ENCODE measurements at regions not wholly inside any gene's neighbourhood (a gene's known extent, or its start where the extent isn't known, plus 50 kb on each side); places are given as distances from the start of the nearest gene placed in this dataset.

DNA sequence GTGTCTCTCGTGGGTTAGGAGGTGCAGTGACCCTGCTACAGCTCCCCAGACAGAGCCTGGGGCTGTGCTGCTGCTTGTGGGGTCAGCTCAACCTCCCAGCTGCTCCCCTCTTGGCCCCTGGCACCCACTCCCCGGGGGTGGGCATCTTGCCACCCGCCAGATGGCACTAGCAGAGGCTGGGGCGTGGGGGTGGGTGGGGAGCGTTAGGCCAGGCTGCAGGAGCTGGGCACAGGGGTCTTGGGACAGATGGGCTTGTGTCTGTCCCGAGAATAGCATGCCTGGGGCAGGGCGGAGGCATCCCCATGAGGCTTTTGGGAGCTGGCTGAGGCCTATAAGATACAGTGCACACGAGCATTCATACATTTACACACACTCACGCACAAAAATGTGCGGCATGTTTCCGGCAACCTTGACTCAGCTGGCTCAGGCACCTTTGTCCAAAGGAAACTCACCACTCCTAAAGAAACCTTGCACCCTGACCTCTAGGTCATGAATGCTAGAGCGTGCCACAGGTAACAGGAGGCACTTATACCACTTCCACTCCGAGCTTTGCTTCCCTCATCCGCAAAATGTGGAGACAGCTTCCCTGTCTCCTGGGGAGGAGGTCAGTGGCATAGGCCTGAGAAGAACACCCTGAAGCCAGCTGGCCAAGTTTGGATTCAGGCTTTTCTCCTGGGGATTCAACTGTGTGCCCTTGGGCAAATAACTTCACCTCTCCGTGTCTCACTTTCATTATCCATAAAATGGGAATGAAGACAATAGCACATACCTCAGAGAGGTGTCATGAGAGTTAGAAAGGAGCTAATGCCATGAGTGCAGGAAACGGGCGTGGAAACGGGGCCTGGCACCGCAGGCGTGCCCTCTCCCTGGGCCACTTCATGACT, 78.9 kb upstream of the LHX1 start:
- DNase-seq (ENCODE audit: extremely low spot score, insufficient read length, low read depth) (no peak), FAIRE-seq (no peak)

DNA sequence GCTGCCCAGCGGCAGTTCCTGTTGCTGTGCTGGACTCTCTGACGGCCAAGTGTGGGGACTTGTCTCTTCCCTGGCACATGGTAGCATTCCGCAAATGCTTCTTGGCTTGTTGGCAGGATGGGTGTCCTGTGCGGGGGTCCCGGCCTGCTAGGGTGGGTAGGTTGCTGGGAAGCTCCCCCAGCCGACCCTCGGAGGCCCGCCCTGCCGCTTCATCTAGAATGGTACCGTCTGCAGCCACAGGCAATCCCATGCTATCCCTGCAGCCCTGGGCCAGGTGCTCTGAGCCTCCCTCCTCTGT, 78.3 kb upstream of the LHX1 start:
- FAIRE-seq (no peak), DNase-seq (ENCODE audit: extremely low spot score, insufficient read length, low read depth) (no peak)

DNA sequence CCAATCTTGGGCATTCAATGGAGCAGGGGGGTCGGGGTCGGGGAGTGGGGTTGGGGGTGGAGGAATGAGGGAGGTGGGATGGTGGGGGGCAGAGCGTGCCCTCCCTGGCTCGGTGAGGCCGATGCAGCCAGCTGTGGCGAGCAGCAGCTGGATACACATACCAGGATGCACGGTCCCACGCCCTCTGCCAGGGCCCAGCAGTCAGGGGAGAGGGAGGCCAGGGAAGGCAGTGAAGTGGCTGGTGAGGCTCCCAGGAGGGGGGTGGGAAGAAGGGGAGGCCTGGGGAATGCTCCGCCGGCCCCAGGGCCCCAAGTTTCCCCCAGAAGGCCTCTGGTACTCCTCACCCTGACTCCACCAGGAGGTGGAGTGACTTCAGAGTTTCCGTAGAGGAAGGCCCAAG, 77.6 kb upstream of the LHX1 start:
- no peak for DNase-seq (ENCODE audit: extremely low spot score, insufficient read length, low read depth)
- no peak for FAIRE-seq

DNA sequence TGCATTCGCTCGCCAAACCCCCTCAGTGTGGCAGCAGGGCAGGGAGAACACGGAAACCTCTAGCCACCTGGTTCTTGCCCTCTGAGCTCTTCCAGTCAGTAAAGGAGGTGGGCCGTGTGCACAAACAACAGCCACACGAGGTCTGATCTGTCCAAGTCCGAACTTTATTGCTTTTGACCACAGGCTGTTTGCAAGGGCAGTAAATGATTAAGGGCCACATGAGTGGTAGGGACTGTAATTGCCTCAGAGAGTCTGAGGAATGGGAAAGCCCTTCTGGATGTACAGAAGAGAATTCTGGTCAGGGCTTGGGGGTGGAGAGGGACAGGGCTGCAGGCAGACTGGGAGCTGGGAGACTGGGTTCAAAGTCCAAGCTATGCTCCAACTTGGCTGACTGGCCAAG, 75.7 kb upstream of the LHX1 start:
- FAIRE-seq (no peak), DNase-seq (ENCODE audit: extremely low spot score, insufficient read length, low read depth) (no peak)

DNA sequence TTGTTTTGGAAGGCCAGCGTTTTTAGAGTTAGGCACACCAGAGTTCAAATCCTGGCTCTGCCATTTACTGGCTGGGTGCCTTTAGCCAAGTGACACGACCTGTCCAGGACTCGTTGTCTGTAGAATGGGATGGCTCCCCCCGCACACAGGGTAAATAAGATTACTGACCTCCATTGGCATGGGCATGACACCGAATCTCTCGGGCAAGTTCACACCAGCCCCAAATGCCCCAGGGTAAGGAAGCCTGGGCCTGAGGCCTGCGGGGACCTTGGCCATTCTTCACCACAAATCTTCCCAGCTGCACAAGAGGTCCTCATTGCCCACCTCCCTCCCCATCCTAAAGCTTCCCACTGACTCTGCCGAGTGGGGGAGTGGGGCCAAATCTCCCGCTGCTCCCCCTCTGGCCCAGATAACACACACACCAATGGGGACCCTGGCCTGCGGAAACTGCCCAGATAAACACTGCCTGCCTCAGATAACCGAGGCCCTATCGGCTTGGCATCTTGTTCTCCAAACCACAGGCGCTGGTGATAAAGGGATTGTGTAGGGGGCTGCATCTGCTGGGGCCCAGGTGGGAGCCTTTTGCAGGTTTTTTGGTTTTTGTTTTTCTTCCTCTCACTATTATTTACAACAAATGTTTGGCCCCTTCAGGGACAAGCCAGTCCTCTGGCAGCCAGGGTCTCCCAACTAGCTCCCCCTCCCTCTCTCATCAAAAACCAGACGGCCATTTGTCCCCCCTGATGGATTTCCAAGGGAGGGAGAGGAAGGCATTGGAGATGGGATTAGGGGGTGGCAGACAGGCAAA, 75.0 kb upstream of the LHX1 start:
- DNase-seq (ENCODE audit: extremely low spot score, insufficient read length, low read depth) (no peak), FAIRE-seq (no peak)

DNA sequence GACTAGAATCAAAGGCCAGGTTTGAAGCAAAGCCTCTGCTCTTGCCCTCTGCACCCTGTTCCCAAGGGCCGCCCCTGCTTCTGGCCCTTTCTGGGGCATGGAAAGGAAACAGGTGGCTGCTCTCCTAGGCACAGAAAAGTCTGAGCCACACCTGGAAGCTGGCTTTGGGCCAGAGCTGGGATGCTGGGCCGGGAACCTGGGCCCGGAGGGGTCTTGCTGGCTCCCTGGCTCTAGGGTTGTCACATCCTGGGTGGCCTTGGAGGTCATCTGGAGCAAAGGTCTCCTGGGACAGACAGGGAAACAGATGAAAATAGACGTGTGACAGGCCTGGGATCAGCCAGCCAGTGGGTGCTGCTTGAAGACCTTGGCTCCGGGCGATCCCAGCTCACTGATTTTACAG, 74.1 kb upstream of the LHX1 start:
- DNase-seq (ENCODE audit: extremely low spot score, insufficient read length, low read depth), result no peak
- no peak for FAIRE-seq

DNA sequence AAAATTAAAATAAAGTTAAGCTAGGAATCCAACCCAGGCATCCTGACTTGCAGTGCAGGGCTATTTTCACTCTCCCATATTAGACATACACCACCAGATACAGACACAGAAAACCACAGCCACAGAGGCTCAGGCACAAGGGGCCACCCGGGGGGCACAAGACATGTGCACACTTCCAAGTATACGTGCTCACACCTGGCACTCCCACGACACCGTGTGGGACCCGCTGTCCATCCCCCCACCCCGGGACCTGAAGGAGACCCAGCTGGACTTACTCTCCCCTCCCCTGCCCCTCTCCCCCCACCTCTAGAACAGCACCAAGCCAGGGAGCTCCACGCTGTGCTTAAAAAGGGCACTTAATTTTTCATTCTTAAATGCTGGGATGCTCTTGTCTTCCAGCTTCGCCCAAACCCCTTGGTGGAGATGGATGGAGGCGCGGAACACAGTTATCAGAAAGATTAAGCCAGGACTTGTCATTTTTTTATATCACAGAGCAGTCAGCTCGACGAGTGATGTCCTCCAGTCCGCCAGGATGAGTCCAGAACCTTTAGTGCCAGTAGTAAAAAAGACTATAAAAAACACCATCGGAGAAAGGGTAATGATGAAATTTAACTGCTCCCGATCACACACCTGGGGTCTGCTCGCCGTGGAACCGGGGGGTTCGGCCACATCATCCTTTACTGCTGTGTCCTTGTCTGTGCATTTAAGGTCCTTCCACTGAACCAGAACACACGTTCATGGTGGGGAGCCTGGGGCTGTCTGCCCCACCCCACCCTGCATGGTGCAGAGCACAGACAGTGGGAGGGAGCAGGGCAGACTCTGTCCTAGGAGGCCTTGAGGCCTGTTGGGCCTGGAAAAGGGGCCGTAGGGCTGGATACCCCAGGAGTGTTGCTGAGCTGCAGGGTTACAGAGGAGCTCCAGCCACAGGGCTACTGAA, 73.3 kb upstream of the LHX1 start:
- no peak for FAIRE-seq
- no peak for DNase-seq (ENCODE audit: extremely low spot score, insufficient read length, low read depth)

DNA sequence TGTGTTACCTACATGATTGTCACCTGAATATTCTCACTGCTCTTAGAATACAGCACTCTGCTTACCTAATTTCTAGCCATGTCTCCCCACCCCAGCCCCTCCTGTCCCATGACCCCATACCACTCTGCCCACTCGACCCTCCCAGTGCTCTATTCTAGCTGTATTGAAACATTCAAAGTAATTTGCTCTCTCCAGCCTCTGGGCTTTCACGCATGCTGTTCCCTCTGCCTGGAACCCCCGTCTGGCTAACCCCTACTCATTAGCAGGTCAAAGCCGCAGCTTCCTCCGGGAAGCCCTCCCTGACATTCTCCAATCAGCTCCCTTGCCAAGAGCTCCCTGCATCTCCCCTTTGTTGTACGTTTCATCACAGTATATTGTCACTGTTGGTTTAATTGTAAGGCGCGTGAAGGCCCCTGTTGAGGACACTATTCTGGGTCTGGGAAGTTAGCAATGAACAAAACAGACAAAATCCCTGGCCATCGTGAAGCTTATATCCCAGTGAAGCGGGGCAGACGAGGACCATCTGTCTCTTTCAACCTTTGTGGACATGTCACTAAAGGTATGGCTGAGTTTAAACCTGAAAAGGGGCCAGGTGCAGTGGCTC, 72.3 kb upstream of the LHX1 start:
- FAIRE-seq (no peak), DNase-seq (ENCODE audit: extremely low spot score, insufficient read length, low read depth) (no peak)

DNA sequence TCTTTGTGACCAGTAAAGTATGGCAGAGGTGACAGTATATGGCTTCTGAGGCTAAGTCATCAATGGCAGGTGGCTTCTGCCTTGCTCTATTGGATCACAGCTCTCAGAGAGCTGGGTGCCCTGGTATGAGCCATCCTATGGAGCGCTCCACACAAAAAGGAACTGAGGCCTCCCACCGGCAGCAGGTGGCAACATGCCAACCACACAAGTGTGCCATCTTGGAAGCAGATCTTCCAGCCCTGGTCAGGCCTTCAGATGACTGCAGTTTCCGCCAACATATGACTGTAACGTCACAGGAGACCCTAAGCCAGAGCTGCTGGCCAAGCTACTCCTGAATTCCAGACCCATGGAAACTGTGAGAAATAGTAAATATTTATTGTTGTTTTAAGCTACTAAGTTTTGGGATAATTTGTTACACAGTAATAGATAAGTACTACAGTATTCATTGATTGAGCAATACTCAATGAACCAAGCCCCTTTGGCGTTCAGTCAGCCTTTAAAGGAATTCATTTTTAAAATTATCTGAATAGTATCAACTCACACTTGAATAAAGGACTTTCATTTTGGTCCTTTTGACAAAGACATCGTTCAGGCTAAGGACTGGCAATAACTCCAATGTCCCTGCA, 69.4 kb upstream of the LHX1 start:
- FAIRE-seq, result no peak

DNA sequence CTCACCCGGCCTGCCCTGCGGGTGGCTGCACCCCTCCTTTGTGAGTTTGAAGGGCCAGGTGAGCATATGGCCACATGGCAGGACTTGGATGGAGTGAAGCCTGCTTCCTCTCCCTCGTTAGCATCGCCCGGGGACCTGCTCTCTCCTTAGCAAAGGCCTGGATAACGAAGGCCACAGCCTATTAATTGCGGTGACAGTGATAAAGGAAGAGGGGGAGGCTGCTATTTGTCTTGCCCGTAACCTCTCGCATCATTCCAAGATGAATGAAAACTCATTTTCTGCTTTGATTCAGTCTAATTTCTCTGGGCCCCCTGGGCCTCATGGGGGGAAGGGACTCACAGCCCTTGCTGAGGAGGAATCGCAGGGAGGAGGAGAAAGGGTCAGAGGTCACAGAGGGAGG, 68.5 kb upstream of the LHX1 start:
- DNase-seq (ENCODE audit: extremely low spot score, insufficient read length, low read depth) (no peak), FAIRE-seq (no peak)

More for the DNA sequence above, 69.4 kb upstream of the LHX1 start:
- no peak for DNase-seq (ENCODE audit: extremely low spot score, insufficient read length, low read depth)

DNA sequence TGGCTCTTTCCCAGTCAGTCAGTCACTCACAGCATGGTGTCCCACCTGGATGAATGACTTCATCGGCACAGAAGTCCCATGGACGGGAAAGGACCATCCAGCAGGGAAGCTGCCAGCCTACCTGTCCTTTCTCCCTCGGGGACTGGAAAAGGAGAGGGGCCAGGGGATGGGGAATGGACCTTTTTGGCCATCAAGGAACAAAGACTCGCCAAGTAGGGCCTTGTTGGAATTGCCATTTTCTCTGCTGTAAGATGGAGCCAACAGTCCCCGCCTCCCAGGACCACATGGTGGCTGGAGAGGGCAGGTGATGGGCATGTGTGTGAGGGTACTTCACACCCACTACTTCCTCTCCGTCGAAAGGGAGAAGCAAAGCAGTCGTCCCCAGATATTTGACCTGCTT, 67.8 kb upstream of the LHX1 start:
- DNase-seq (ENCODE audit: extremely low spot score, insufficient read length, low read depth), result no peak
- FAIRE-seq, result no peak

DNA sequence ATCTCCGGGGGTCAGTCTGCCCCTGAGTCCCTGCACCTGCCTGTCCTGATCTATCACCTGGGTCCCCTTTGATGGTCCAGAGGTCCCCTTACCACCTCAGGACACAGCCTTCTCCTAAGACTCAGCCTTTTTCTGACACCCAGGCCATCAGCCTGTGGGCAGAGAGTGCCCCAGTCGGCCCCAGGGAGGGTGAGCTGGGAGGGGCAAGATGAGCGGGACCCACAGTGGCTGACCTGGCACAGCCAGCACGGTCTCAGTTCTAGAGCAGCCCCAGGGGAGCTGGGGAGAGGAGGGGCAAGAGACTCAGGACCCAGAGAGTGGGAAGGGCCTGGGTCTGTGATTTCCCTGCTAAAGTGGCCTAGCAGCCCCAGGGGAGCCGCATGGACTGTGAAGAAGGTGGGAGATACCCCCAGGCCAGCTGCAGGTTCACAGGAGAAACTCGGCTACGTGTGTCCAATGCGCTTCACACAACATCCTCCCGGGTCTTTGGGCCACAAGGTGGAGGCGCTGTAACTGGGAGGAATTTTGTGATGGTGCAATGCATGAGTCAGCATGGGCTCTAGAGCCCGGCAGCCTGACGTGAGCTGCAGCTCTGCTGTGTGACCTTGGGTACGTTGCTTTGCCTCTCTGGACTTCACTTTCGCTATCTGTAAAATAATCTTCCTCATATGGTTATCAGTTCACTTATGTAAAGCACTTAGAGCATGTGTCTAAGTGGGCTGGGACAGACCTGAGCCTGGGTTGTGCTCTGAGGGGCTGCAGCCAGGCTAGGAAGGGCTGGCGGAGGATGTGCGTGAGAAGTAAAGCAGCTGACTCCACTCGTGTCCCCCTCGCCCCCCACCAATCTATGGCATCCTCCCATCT, 67.2 kb upstream of the LHX1 start:
- DNase-seq (ENCODE audit: extremely low spot score, insufficient read length, low read depth), result no peak
- no peak for FAIRE-seq

DNA sequence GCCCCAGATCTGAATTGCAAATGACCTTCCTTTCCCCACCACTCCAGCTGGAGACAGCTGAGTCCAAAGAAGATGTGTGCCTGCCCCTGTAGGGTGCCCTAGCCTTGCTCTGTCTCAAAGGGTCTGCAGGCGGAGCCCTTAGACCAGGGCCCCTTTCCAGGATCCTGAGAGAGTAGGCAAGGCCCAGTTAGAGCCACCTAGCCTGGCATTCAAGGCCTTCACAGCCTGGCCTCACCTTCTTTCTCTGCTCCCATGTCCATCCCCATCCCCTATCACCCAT, 66.6 kb upstream of the LHX1 start:
- FAIRE-seq (no peak), DNase-seq (ENCODE audit: extremely low spot score, insufficient read length, low read depth) (no peak)

DNA sequence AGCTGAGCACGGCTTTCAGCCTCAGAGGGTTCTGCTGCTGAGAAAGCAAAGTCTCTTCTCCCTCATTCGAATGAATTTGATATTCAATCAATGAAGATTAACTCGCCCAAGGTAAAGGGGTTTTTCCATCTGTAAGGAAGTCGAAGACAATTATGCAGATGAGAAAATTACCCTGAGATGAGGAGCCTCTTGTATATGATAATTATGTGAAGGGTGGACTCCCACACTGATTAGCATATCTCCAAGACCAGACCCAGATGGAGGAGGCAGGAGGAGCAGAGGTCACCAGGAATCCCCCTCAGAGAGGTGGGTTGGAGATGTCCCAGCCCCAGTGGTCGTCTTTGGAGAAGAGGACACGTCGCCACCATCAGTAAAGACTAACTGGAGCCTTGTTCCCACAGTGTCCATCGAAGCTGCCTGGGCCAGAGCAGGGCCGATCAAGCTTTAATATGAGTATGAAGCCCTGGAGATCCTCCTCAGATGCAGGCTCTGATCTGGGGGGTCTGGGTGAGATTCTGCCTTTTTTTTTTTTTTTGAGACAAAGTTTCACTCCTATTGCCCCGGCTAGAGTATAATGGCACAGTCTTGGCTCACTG, 61.5 kb upstream of the LHX1 start:
- no peak for FAIRE-seq

DNA sequence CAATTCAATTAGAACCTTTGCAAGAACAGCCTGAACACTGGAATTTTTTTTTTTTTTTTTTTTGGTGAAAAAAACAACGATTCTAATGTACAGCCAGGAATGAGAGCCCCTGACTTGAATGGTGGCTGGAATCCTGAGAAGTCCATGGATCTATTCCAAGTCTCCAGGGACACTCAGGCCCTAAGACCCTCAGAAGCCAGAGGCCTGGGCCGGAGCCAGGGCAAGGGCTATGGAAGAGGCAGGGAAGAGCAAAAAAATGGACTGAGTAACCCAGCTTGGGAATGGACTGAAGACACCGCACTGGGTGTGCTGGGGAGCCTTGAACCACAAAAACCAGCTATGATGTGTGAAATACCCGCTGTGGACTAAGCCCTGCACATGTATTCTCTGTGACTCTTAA, 60.3 kb upstream of the LHX1 start:
- FAIRE-seq (no peak), DNase-seq (ENCODE audit: extremely low spot score, insufficient read length, low read depth) (no peak)

More for the DNA sequence above, 61.5 kb upstream of the LHX1 start:
- DNase-seq (ENCODE audit: extremely low spot score, insufficient read length, low read depth), result no peak

DNA sequence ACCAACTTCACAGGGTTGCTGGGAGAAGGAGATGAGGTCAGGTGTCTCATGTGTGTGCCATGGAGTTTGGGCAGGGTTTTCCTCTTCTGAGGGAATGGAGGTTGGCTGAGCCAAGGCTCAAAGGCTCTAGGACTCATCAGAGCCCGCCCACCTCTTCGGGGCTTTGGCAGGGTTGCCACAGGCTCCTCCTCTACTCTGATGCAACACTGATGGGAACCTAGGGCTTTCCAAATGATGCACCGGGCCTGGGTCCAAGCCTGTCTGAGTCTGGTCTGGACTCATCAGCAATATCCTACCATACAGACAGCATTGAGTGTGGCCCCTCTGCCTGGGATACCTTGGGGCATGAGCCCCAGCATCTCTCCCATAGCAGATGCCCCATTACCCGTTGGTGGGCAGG, 59.5 kb upstream of the LHX1 start:
- no peak for FAIRE-seq
- DNase-seq (ENCODE audit: extremely low spot score, insufficient read length, low read depth), result no peak

DNA sequence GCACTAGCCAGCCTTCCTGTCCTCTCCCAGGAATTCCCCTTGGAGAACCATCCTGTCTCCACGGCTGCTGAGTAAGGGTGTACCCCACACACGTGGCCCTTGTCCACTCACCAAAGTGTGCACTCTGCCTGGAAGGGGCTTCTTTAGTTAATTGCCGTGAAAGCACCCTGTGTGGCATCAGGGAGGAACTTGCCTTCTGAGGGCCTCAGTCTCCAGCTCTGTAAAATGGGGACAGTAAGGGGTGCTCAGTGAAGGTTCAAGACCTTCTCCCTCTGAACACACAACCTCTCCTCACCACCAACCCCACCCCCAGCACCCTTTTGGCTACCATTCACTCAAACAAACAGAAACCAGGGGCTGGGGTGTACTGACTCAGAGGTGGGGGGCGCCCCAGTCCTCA, 59.1 kb upstream of the LHX1 start:
- no peak for FAIRE-seq
- DNase-seq (ENCODE audit: extremely low spot score, insufficient read length, low read depth), result no peak

DNA sequence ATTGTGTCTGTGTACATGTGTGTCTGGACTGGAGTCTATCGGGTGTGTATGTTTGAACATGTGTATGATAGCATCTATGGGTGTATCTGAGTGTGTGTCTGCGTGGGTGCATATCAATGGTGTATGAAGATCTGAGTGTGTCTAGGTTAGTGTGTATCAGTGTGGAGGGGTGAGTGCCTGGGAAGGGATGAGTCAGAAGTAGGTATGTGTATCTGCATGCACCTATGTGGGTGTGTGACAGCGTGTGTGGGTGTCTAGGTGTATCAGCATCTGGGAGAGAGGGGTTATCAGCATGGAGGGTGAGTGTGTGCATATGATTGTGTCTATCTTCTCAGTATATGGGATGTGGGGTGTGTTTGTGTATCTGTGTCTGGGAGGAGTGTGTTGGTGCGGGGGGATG, 58.2 kb upstream of the LHX1 start:
- FAIRE-seq, result no peak
- no peak for DNase-seq (ENCODE audit: extremely low spot score, insufficient read length, low read depth)

Measured in GM18507 (cell line).